COLO829 (cell line): ENCODE measurements at regions not wholly inside any gene's neighbourhood (a gene's known extent, or its start where the extent isn't known, plus 50 kb on each side); places are given as distances from the start of the nearest gene placed in this dataset.
"Not testable (repeated sequence)": the region's sequence is repeated elsewhere in the genome, so short reads cannot be mapped to it uniquely, and the experiment has no call there.

Experiments
- DNase-seq: peaks from one replicate; pipeline ENCODE4 v3.0.0; 2012; ENCODE audit warnings: low spot score

DNA sequence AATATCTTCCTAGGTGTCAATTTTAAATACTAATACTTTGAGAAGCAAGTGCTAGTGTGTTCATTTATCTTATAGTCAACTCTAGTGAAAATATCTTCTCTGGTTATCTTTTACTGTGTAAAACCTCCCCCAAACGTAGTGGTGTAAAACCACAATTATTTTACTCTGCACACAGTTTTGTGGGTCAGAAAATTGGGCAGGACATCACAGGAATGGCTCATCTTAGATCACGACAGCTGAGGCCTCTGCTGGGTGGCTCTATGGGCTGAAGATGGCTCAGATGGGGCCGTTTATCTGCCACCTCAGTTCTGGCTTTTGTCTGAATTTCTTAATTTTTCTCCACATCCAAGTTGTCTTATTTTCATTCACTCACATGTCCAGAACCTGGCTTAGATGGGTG lies 457.2 kb upstream of the ACTBL2 start:
- DNase-seq: no peak

DNA sequence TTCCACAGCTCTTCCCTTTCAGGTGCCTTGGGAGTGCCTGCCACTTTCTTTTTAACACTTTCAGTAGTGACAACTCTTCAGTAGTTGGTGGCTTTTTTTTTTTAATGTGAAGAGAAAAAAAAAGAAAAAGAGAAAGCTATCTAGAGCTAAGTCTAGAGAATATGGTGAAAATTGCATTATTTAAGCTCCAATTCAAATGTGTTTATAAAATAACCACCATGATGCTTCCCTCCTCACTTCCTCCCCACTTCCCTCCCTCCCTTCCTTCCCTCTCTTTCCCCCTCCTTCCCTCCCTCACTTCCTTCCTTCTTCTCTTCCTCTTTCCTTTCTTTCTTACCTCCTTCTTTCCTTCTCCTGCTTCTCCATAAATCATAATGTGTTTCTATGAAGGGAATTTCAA lies 456.7 kb upstream of the ACTBL2 start:
- DNase-seq: no peak

DNA sequence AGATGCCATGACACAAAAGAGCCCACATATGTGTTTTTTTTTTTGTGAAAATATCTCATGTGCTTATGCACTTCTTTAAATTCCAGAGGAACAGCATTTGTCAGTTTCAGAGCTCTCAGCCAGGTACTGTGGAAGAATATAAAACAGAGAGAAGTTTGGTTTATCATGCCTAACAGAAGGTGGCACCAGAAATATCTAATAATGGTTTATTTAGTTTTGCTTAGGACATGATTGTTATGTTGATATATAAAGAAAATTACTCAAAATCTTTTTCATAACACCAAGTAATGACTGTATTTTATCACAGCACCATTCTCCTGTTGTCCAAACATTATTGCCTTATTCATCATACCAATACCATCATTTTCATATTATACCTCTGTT lies 455.6 kb upstream of the ACTBL2 start:
- DNase-seq: no peak

DNA sequence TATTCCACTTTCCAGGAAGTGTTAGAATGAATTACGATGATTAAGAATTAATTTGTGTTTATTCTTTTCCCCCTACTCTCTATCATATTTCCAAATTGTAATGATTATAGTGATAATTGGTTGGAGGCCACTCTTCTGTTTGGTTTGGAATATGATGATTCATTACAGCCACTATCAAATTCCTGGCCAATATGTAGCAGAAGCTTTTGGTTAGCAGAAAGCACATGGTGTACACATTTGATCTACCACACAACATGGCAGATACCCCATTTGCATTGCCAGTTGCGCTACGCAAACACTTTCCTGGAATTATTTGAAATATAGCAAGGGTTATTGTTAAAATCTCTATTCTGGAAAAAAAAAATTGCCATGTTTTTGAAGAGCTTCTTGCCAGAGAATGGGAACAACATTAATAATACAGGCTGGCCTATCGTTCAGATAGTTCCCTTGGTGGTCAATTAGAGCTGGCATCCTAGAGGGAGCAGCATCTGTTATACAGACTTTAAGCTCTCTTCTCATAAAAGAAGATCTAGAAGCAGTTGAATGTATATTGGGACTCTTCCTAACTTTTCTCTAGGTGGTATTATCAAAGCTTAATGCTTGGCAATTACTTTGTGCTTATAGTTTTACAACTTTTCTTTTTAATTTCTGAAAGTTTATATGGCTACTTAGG lies 455.0 kb upstream of the ACTBL2 start:
- no peak for DNase-seq

DNA sequence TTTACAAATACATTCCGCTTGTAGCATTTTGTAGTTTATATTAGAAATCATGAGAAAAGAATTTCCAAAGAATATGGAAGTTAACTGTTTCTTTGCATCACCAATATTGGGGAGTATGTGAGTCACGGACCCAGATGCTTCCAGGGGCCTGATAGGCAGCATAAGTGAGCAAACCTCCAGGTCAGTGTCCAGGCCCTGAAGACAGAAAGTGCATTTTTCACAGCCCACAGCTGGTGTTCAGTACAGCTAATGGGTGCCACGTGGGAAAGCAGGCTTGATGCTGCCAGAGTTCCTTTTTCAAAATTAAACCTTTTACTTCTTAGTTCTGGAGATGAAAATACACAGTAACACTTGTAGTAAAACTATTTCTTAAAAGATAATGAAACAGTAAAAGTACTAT lies 454.4 kb upstream of the ACTBL2 start:
- DNase-seq: no peak

DNA sequence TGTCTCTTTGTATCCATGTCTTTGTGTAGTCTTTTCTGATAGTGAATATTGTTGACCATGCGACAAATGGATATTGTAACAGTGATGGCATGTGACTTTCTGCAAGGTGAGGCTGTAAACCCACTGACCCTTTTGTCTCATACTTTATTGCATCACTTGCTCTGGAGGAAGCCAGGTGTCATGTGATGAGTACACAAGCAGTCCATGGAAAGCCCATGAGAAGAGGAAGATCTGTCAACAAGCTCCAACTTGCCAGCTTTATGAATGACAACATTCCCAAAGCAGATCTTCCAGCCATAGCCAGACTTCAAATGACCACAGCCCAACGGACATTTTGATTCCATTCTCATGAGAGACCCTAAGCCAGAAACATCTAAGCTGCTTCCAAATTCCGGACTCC lies 450.1 kb upstream of the ACTBL2 start:
- no peak for DNase-seq

DNA sequence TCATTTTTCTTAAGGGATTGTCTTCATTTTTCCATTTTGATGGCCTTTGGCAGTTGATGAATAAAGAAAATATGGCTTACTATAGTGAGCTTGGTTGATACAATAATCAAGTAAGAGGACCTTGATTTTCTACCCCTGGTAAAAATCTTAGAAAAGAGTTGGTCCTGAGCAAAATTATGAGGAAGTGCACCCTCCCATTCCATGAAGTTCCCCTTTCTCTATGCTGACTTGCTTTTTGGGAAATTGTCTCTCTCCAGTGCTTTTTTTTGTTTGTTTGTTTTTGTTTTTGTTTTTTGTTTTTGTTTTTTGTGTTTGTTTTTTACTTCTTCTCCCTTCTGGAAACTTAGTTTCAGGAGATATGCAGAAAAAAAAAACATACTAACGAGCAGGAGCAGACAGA lies 449.2 kb upstream of the ACTBL2 start:
- no peak for DNase-seq

DNA sequence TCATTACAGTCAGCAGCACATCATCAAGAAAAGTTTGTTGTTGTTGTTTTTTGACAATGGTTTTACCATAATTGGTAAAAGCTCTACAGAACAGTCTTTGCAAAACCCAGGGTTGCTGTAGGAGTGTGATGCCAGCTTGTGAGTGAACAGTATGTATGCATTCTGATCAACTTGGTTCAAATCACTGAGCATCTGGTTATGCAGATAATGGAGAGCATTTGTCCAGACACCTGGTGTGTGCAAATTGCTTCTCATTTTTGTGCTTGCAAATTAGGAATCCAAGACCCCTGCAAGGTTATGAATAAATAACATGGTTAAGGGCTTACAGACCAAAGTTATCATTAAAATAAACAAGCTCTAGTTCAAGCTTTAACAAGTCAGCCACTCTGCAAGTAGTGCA lies 448.7 kb upstream of the ACTBL2 start:
- no peak for DNase-seq

DNA sequence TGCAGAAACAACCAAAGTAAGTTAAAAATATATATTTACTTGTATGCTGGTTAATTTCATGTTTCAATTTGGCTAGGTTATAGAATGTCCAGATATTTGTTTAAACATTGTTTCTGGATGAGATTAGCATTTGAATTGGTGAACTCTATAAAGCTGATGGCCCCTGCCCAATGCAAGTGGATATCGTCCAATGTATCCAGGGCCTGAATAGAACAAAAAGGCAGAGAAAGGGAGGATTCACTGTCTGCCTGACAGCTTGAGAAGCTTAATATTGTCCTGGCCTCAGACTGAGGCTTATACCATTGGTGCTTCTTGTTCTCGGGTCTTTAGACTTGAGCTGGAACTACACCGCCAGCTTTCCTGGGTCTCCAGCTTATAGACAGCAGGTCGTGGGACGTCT lies 446.7 kb upstream of the ACTBL2 start:
- no peak for DNase-seq

DNA sequence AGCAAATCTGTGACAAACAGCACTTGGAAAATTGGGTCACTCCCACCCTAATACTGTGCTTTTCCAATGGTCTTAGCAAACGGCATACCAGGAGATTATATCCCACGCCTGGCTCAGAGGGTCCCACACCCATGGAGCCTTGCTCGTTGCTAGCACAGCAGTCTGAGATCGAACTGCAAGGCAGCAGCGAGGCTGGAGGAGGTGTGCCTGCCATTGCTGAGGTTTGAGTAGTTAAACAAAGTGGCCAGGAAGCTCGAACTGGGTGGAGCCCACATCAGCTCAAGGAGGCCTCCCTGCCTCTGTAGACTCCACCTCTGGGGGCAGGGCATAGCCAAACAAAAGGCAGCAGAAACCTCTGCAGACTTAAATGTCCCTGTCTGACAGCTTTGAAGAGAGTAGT lies 440.5 kb upstream of the ACTBL2 start:
- DNase-seq: not testable (repeated sequence)

DNA sequence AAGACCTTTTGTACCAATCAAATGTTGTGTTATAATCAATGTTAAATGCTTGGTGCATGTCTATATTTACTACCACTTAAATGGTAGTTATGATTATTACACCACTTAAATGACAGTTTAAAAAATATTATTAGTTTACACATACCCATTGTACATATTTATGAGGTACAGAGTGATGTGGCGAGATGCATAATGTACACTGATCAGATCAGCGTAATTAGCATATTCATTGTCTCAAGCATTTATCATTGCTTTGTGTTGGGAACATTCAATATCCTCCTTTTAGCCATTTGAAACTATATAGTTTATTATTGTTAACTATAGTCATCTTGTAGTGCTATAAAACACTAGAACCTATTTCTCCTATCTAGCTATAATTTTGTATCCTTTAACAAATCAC lies 434.4 kb upstream of the ACTBL2 start:
- DNase-seq: no peak

DNA sequence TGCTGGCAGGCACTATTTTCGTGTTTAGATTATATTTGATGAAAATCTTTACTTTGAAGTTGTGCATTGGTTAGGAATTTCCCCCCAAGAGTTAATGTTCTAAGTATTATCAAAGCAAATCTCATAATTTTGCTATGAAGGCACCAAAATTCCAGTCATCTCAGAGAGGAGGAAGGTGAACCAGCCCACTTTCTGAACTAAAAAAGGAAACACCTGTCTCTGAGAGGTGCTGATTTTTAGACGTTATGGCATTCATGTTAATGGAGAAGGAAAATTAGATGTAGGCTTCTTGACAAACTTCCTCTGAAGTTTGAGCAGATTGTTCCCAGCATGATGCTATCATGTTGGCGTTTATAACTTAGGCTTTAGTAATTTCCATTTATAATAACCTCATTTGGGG lies 432.9 kb upstream of the ACTBL2 start:
- DNase-seq: no peak

DNA sequence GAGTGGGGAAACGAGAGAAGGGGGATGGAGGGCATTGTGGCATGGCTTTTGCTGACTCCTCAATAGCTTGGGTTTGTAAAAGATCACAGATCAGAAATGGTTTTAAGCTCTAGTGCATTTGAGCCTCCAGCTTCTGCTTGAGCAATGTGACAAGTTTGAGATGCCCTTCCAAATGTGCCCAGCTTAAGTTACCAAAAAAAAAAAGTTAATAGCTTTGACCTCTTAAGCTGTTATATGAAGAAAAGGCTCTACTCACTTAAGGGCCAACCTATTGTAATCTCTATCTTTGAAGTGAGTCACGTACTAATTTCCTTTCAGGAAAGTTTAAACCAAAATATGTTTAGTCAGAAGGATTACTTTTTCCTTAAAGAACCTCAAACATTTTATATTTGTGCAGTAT lies 428.8 kb upstream of the ACTBL2 start:
- no peak for DNase-seq

DNA sequence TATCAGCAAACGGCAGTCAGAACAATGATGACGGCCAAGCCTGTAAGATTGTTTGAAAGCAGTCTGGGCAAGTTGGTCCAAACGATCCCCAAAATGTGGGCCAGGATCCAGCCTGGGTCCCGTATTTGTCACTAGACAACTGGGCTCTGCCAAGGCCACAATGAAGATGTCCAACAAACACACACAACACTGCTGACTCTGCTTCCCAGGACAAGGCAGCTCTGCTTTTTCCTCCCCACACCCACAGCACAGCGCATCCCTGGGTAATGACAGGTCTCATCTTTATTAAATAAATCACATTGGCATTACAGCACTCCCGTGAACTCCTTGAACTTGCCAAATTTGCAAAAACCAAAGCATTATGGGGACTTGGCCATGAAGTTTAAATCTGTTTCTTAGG lies 424.1 kb upstream of the ACTBL2 start:
- no peak for DNase-seq

DNA sequence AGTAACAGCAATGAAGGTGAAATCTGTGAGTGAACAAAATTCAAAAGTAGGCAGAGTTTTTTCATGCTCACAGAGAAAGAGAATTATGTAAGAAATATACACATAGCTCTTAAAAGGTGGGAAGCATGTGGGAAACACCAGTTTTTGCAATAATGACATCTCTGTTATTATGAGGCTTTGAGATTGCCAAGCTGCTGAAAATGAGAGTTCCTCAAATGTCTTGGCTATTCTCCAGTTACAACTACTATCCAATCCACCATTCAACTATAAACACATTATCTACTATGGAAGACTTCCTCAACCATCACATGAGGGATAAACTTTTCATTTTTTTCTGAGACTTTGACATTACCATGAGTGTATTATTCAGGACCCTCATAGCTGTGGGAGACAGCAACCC lies 420.8 kb upstream of the ACTBL2 start:
- DNase-seq: no peak

DNA sequence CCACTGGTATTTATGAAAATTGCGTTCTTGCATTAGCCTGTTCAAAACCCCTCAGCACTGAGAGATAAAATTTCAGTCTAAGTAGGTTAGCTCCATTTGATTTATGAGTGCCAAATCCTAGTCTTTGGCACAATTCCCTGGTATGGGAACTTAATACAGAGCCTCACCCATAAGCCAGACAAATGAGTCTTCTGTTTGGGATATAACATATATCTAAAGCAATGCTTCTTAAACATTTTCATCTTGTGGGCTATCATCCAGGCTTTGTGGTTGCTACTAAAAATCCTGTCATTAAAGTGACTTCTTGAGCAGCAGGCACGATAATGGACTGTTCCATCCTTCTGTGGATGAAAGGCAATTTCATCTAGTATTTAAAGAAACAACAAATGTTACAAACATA lies 419.5 kb upstream of the ACTBL2 start:
- peak; percentile 10 for DNase-seq

DNA sequence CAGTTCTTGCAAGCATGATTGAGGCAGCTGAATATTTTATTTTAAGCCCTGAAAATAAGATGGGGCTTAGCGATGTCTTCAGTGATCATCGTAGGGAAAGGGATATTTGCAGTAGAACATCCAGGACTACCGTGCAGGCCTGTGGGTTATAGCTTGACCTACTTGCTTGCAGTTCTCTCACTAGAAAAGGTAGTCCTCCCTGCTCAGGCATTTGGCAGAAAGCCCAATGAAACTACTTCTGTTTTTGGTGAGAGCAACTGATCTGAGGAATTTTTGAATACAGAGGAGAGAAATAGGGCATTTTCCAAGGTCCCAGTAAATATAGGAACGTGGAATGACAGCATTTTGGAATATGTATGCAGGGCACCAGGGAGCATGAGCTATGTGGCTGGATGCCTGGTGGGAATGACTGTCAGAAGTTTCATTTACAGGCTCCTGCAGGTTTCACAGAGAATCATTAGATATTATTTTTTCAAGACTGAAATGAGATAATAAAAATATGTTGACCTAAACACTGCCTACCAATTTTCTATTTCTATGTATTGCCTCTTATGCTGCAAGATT lies 417.9 kb upstream of the ACTBL2 start:
- no peak for DNase-seq

DNA sequence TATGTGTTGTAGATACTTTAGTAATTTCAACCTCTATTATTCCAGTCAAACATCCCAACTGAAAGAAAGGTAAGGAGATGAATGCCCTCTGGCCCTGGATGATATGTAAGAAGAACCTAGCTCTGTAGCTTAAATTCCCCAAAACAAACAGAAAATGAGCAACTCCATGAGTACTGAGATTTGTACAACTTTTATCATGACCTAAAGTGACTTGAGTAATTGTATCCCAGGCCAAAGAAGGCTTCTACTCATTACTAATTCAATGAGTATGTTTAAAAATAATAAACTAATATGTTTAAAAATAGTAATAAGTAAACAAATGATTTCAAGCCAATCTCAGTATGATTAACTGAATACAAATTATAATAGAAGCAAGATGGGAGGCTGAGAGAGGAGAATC lies 414.0 kb upstream of the ACTBL2 start:
- DNase-seq: no peak

DNA sequence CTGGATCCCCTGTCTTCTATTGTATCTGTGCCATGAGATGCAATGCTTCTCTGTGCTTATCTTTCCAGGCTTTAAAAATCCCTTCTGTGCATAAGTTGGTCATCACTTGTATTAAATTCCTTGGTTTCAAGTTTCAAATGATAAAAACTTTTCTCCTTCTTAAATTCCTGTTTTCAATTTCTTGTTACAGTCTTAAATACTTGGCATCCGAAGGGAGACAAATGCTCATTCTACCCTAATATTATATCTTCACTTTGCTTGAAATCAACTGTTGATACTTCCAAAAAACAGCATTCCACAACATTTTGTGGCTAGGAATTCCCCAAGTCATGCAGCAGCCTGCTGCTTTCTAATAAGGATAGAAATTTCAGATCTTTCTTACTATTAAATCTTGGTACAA lies 413.2 kb upstream of the ACTBL2 start:
- DNase-seq: no peak

DNA sequence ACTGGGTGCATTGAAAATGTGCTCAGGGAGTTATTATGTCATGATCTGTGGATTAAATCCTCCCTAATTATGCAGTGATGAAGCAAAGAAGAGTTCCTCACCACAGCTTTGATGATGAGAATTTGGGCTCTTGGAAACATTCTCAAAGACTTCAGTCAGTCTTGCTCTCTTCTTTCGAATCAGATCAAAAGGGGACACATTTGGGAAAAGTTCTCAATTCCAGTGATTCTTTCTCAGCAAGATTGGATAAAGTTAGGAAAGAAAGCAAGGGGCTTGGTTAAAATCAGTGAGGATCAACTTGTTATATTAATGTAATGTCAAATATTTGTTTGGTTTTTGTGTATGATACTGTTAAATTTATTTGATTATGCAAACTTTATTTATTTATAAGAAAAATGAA lies 411.3 kb upstream of the ACTBL2 start:
- no peak for DNase-seq

DNA sequence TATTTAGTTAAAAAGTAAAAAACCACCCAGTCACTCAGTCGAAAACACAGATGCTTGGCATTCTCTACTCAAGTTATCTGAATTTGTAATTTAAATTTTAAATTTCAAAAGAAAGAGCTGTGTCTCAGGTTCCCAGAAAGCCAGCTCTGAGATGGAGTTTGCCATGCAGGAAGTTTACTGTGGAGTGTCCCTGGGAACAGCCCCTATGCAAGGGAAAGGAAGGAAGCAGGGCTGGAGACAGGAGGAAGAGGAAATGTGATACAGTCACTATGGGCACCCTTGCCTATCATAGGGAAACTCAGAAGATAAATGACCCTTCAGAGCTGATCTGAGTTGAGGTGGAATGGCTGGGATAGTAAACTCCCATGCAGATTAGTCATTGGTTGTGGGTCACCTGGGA lies 408.8 kb upstream of the ACTBL2 start:
- DNase-seq: no peak

DNA sequence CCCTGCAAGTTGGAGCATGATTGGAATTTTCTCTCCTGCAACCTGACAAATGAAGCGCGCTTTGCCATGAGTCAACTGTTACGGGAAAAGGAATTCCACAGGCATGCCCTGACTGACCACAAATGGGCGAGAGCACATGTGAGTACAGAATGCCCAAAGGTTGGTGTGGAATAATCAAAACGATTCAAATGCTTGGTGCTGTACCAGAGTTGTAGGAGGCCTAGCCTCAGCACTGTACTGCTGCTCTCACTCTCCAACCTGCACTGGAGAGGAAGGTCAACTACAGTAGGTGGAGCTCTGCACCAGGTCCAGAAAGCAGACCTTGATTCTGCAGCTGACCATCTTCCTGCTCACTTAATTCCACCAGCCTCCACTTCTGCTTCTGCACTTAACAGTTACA lies 406.9 kb upstream of the ACTBL2 start:
- DNase-seq: no peak

DNA sequence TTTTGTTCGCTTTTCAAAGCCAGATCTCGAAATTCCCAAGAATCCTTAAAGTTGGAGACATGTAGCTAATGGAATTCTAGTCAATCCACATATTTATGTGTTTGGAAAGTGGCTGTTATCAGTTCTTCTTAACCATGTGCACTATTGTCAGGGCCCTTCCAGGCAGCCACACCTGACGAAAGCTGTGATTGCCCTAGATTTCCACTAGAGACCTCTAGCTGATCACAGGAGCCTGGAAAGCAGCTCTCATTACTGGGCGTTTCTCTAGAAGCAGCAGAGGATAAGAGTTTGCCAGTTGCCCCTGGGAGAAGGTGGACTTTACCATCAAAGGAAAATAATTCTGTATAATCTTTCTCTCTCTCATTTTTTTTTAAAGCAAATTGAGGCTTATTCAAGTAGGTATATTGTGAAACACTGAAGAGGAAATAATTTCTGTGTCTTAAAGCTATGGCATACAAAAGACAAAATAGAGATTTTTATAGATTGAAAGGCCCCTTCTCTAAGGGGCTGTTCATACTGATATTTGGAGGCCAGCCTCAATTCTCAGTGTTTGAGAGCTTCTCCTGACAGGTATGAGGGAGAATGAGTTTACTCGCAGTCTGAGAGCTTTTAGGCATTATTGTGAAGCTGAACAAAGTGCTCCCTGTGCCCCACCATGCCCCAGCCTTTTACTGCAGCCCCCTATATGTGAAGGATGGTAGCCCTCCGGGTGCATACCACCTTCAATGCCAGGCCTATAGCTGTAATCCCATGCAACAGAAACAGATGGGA lies 405.4 kb upstream of the ACTBL2 start:
- DNase-seq: peak; percentile 23
